ENCODE measurements at regions not wholly inside any gene's neighbourhood (a gene's known extent, or its start where the extent isn't known, plus 50 kb on each side); places are given as distances from the start of the nearest gene placed in this dataset.

DNA sequence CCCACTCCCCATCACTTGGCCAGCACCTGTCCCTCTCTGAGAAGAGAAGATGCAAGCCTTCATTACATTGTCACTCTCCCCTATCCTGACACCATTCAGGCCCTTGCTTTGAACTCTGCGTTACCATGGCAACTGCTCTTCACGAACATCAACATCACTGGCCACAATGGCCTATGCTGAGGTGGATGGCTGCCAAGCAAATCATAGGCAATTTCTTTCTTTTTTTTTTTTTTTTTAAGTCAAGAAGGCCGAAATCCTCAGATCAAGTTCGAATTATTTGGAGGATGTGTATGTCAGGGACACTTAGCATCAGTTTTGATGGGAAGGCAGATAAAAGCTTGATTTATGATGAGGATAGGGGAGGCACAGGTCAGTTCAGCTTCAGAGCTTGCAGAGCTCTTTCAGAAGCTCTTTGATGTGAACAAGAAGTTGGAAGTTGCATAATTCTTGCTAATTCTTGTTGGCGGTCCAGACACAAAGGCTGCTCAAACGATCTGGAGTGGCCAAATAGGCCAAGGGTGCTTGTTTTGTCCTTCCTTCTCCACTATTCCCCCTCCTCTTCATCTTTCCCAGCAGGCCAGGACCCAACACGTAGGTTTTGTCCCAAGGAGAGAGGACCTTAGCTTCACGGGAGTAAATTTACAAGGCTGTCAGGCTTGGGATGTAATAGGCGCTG lies 179.9 kb upstream of the NPVF start (continued):
- TF ChIP-seq, protein P1, sequence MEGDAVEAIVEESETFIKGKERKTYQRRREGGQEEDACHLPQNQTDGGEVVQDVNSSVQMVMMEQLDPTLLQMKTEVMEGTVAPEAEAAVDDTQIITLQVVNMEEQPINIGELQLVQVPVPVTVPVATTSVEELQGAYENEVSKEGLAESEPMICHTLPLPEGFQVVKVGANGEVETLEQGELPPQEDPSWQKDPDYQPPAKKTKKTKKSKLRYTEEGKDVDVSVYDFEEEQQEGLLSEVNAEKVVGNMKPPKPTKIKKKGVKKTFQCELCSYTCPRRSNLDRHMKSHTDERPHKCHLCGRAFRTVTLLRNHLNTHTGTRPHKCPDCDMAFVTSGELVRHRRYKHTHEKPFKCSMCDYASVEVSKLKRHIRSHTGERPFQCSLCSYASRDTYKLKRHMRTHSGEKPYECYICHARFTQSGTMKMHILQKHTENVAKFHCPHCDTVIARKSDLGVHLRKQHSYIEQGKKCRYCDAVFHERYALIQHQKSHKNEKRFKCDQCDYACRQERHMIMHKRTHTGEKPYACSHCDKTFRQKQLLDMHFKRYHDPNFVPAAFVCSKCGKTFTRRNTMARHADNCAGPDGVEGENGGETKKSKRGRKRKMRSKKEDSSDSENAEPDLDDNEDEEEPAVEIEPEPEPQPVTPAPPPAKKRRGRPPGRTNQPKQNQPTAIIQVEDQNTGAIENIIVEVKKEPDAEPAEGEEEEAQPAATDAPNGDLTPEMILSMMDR (IDR thresholded peaks at IDR 0.05 in 2 of 3, conservative IDR thresholded peaks at IDR 0.05 in 1 of 3; ENCODE audit: borderline replicate concordance in 1 of 3, insufficient read depth in 1 of 3, low read depth in 2 of 3, low read length in 2 of 3), result no peak
- TF ChIP-seq EZH2phosphoT487 (IDR thresholded peaks at IDR 0.05; ENCODE audit: borderline replicate concordance), result no peak
- TF ChIP-seq, protein P2, sequence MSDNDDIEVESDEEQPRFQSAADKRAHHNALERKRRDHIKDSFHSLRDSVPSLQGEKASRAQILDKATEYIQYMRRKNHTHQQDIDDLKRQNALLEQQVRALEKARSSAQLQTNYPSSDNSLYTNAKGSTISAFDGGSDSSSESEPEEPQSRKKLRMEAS (IDR thresholded peaks at IDR 0.05), result no peak

DNA sequence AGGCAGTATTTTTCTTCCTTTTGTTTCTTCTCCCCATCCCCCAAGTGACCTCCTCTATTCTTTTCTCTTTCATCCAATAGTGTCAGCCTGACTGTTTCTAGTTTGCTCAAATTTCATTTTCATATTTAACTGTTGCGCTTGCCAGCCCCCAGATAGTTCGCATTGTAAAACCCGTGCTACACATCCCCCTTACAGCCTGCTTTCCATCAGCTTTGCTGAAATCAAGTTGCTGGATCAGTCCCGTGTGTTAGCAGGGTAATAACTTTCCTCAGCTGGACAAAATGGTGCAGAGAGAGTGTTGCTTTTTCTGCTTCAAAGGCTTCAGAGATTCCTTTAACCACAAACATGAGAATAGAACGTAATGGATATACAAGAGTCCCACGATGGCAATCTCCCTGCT lies 180.6 kb upstream of the NPVF start:
- ATAC-seq (no peak), DNase-seq (ENCODE audit: low read depth, low spot score) (no peak)
- Histone ChIP-seq H3K9ac (ENCODE audit: low read length) (no peak overlapping the region), H3K36me3 (ENCODE audit: control insufficient read depth in 1 of 2, insufficient read depth in 2 of 2, low read length in 2 of 2) (no peaks in the 10 kb centered on the region), H4K20me1 (ENCODE audit: insufficient read depth) (no peaks in the 10 kb centered on the region), H3K79me2 (ENCODE audit: insufficient read depth, low read length) (no peaks in the 10 kb centered on the region), H3K4me2 (ENCODE audit: low read length) (no peak overlapping the region), H3K27me3 (ENCODE audit: insufficient read depth, low read length) (peaks cover 49% of the 10 kb centered on the region; the same call in 1 of the 2 replicates), H3K9me3 (ENCODE audit: control insufficient read depth in 1 of 2, insufficient read depth in 1 of 2, low read depth in 1 of 2, low read length in 2 of 2) (no peaks in the 10 kb centered on the region), H3K27ac (ENCODE audit: low read depth, low read length) (no peak overlapping the region), H2AFZ (ENCODE audit: low read depth, low read length, poor library complexity, severe bottlenecking) (no peak overlapping the region), H3K4me1 (ENCODE audit: control insufficient read depth in 1 of 2, insufficient read depth in 2 of 2, low read length in 2 of 2) (no peaks in the 10 kb centered on the region), H3K4me3 (replicated peaks in 1 of 2; ENCODE audit: low read depth in 1 of 2, low read length in 2 of 2) (no peak overlapping the region), H3K9me2 (ENCODE audit: insufficient read depth) (no peaks in the 10 kb centered on the region)
- intact Hi-C loops (cut with micrococcal nuclease), result no loop called here
- ChIA-PET RAD21 (ENCODE audit: low non-redundant PET in 1 of 2, low total read pairs in 2 of 2, uncharacterized antibody in 2 of 2, unreplicated experiment in 2 of 2) (no interaction called here), POLR2A (no interaction called here), CTCF (no interaction called here)
- TF ChIP-seq, protein P3, sequence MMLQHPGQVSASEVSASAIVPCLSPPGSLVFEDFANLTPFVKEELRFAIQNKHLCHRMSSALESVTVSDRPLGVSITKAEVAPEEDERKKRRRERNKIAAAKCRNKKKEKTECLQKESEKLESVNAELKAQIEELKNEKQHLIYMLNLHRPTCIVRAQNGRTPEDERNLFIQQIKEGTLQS (IDR thresholded peaks at IDR 0.05), result no peak
- TF ChIP-seq CBX3 (IDR thresholded peaks at IDR 0.05; ENCODE audit: low read depth), result no peak
- TF ChIP-seq JUND (IDR thresholded peaks at IDR 0.05), result no peak
- no peak for TF ChIP-seq RAD21 (IDR thresholded peaks at IDR 0.05; ENCODE audit: low read depth)
- no peak for TF ChIP-seq EZH2phosphoT487 (IDR thresholded peaks at IDR 0.05; ENCODE audit: borderline replicate concordance)
- no peak for TF ChIP-seq SIN3A (IDR thresholded peaks at IDR 0.05; ENCODE audit: low read depth)
- no peak for TF ChIP-seq EZH2 (IDR thresholded peaks at IDR 0.05)
- TF ChIP-seq TCF7L2 (IDR thresholded peaks at IDR 0.05; ENCODE audit: borderline replicate concordance, extremely low read depth, insufficient read depth, insufficient read length), result no peak
- TF ChIP-seq, protein P4, sequence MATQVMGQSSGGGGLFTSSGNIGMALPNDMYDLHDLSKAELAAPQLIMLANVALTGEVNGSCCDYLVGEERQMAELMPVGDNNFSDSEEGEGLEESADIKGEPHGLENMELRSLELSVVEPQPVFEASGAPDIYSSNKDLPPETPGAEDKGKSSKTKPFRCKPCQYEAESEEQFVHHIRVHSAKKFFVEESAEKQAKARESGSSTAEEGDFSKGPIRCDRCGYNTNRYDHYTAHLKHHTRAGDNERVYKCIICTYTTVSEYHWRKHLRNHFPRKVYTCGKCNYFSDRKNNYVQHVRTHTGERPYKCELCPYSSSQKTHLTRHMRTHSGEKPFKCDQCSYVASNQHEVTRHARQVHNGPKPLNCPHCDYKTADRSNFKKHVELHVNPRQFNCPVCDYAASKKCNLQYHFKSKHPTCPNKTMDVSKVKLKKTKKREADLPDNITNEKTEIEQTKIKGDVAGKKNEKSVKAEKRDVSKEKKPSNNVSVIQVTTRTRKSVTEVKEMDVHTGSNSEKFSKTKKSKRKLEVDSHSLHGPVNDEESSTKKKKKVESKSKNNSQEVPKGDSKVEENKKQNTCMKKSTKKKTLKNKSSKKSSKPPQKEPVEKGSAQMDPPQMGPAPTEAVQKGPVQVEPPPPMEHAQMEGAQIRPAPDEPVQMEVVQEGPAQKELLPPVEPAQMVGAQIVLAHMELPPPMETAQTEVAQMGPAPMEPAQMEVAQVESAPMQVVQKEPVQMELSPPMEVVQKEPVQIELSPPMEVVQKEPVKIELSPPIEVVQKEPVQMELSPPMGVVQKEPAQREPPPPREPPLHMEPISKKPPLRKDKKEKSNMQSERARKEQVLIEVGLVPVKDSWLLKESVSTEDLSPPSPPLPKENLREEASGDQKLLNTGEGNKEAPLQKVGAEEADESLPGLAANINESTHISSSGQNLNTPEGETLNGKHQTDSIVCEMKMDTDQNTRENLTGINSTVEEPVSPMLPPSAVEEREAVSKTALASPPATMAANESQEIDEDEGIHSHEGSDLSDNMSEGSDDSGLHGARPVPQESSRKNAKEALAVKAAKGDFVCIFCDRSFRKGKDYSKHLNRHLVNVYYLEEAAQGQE (IDR thresholded peaks at IDR 0.05; ENCODE audit: low read depth), result no peak
- TF ChIP-seq ELF1 (IDR thresholded peaks at IDR 0.05; ENCODE audit: borderline replicate concordance, low read depth), result no peak
- no peak for TF ChIP-seq SP1 (IDR thresholded peaks at IDR 0.05; ENCODE audit: low read depth)
- TF ChIP-seq POLR2A (IDR thresholded peaks at IDR 0.05; ENCODE audit: borderline replicate concordance, extremely low read depth, insufficient read depth, insufficient read length), result no peak
- TF ChIP-seq CEBPB (IDR thresholded peaks at IDR 0.05; ENCODE audit: low read depth), result no peak
- TF ChIP-seq EGR1 (IDR thresholded peaks at IDR 0.05; ENCODE audit: low read depth), result no peak
- TF ChIP-seq, protein P1 (IDR thresholded peaks at IDR 0.05 in 2 of 3, conservative IDR thresholded peaks at IDR 0.05 in 1 of 3; ENCODE audit: borderline replicate concordance in 1 of 3, insufficient read depth in 1 of 3, low read depth in 2 of 3, low read length in 2 of 3), result no peak
- BruUV-seq (replicated peaks), result no TSS peak

All from HCT116 (cell line).